ENCODE measurements at regions not wholly inside any gene's neighbourhood (a gene's known extent, or its start where the extent isn't known, plus 50 kb on each side); places are given as distances from the start of the nearest gene placed in this dataset.

DNA sequence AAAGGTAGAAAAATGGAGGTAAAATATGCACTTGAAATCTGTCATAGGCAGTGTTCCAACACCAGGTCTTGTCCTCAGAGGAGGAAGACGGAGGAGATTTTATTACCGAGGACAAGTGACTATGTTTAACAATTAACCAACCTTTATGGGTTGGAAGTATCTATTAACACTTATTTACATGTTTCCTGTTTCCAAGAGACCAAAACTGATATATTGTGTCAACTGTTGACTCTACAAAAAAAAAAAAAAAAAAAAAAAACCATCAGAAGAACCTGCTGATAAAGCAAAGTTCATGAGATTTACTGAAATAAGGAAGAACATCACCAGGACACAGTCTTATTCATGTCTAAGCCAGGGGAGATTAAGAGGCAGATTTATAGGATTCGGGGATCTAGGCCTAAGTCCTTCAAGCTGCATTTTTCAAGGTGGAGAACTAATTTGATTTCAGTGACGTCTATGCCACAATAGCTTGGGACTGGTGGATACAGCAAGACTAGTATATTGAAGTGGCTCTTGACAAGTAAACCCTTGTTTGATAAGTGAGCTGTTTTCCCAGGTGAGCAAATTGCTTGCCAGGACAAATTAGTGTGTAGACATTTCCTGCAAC lies 126.6 kb upstream of the NAA20 start:
- DNase-seq (ENCODE audit: low read depth, low spot score): no peak
- CTCF ChIA-PET: interaction anchor here (1.0 kb wide), 2 partner anchors 42 to 105 kb away, joined by 3 read pairs; no protein-coding TSS in a partner anchor
- H3K4me3 ChIP-seq (ENCODE audit: low read depth, low read length): no peak overlapping the region
- POLR2A ChIA-PET: interaction anchor here (1.2 kb wide), 1 partner anchor 84 kb away, joined by 5 read pairs; no protein-coding TSS in a partner anchor
- TF ChIP-seq, protein P1, sequence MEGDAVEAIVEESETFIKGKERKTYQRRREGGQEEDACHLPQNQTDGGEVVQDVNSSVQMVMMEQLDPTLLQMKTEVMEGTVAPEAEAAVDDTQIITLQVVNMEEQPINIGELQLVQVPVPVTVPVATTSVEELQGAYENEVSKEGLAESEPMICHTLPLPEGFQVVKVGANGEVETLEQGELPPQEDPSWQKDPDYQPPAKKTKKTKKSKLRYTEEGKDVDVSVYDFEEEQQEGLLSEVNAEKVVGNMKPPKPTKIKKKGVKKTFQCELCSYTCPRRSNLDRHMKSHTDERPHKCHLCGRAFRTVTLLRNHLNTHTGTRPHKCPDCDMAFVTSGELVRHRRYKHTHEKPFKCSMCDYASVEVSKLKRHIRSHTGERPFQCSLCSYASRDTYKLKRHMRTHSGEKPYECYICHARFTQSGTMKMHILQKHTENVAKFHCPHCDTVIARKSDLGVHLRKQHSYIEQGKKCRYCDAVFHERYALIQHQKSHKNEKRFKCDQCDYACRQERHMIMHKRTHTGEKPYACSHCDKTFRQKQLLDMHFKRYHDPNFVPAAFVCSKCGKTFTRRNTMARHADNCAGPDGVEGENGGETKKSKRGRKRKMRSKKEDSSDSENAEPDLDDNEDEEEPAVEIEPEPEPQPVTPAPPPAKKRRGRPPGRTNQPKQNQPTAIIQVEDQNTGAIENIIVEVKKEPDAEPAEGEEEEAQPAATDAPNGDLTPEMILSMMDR (IDR thresholded peaks at IDR 0.05; ENCODE audit: insufficient read depth, low read length, missing control alignments): no peak

DNA sequence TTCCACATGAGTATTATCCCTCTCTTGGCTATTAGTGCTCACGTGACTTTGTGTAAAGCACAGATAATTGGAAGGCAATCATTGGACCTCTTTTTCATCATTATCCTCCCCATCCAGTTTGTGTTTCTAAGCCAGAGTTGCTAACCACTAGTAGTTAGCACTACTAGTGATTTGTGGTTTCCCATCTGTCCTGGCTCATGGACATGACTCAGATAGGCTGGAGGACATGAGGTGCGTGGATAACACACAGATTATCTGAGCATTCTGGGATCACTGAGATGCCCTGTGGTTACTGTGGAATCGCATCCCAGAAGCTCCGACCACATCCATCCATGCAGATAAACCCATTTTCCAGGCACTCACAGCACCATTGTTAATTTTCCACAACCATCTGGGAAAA lies 123.8 kb upstream of the NAA20 start:
- CTCF ChIA-PET: interaction anchor here (1.6 kb wide), 1 partner anchor 124 kb away, joined by 3 read pairs; the partner anchor contains the start of gene NAA20
- TF ChIP-seq, protein P1 (IDR thresholded peaks at IDR 0.05; ENCODE audit: insufficient read depth, low read length, missing control alignments): no peak
- DNase-seq (ENCODE audit: low read depth, low spot score): no peak
- POLR2A ChIA-PET: no interaction called here
- H3K4me3 ChIP-seq (ENCODE audit: low read depth, low read length): no peak overlapping the region

DNA sequence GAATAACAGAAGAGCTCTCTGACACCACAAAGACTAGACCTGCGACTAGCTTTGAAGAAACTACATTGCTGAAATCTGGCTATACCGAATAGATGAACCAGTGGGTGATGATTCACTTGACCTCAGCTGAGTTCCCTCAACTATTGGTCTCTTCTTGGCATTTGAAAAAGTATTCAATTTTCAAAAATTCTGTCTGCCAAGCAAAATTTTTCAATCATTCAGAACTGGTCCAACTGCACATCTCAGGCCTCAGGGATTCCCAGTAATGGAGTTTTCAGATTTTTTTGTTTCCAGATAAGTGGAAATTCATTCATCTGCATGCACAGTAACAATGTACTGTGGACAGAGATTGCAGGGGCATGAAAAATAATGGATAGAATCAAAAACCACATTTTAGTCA lies 121.4 kb upstream of the NAA20 start:
- DNase-seq (ENCODE audit: low read depth, low spot score): no peak
- TF ChIP-seq, protein P1 (IDR thresholded peaks at IDR 0.05; ENCODE audit: insufficient read depth, low read length, missing control alignments): no peak
- H3K4me3 ChIP-seq (ENCODE audit: low read depth, low read length): no peak overlapping the region
- POLR2A ChIA-PET: no interaction called here
- CTCF ChIA-PET: no interaction called here

DNA sequence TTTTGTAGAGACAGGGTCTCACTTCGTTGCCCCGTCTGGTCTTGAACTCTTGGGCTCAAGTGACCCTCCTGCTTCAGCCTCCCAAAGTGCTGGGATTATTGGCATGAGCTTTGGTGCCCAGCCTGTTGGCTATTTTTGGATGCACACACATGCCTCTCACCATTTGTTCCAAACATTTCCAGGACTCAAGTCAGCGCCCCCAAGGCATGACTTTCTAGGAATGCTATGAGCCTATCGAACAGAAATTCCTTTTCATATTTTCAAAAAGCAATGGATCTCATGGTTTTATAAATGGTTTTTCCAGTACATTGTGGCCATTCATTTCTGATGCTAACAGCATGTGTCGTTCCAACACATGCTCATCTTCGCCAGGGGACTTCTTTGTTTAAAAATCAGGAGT lies 119.3 kb upstream of the NAA20 start:
- ChIA-PET POLR2A (no interaction called here), CTCF (interaction anchor here (0.9 kb wide), 1 partner anchor 18 kb away, joined by 5 read pairs; no protein-coding TSS in a partner anchor)
- no peak for DNase-seq (ENCODE audit: low read depth, low spot score)
- no peak overlapping the region for H3K4me3 ChIP-seq (ENCODE audit: low read depth, low read length)
- TF ChIP-seq, protein P1 (IDR thresholded peaks at IDR 0.05; ENCODE audit: insufficient read depth, low read length, missing control alignments): no peak

DNA sequence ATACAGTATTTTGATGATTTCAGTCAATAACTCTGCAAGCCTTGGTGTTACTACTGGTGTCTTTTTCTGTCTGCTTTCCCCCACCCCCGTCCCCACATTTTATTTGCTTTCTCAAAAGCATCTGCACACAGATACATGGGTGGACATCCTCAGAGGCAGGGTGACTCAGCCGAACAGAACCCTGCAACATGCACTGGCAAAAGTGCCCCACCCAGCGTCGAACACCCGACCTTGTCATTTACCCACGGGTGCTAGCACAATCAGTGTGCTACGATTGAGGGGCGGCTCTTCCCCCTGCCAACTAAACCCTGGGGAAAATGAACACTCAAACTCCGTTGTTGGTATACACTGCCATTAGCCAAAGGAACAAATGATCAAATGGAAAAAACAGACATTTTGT lies 115.9 kb upstream of the NAA20 start:
- ChIA-PET CTCF (interaction anchor here (1.3 kb wide), 1 partner anchor 115 kb away, joined by 3 read pairs; no protein-coding TSS in a partner anchor), POLR2A (interaction anchor here (0.7 kb wide), 1 partner anchor 12 kb away, joined by 4 read pairs; no protein-coding TSS in a partner anchor)

DNA sequence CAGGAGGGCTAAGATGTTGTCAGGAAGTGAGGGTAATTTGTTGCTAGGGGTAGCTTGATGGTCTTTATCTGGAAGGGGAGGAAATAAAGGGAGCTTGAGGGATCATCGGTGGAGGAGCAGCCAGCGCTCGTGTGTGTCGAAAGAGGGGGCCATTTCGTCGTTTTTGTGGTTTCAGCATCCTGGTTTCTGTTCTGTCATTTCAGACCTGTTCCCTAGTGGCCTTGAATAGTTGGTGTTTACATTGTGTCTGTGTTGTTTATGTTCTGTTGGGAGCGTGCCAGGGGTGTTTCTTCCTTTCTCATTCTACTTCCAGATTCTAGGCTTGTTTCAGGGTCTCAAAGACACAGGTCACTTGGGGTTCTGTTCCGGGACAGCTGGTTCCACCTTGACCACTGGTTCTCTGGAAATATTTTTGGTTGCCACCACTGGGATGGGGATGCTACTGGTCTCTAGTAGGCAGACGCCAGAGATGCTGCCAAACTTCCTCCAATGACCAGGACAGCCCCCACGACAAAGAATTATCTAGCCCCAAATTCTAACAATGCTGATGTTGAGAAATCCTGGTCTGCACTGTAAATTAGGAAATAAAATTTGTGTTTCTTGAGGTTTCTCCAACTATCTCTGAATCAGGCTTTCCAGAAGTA lies 113.9 kb upstream of the NAA20 start:
- POLR2A ChIA-PET: no interaction called here
- no peak for DNase-seq (ENCODE audit: low read depth, low spot score)
- CTCF ChIA-PET: interaction anchor here (1.6 kb wide), 1 partner anchor 95 kb away, joined by 3 read pairs; no protein-coding TSS in a partner anchor
- TF ChIP-seq, protein P1 (IDR thresholded peaks at IDR 0.05; ENCODE audit: insufficient read depth, low read length, missing control alignments): no peak
- no peak overlapping the region for H3K4me3 ChIP-seq (ENCODE audit: low read depth, low read length)

More for the DNA sequence above, 115.9 kb upstream of the NAA20 start:
- DNase-seq (ENCODE audit: low read depth, low spot score): no peak
- H3K4me3 ChIP-seq (ENCODE audit: low read depth, low read length): no peak overlapping the region
- TF ChIP-seq, protein P1 (IDR thresholded peaks at IDR 0.05; ENCODE audit: insufficient read depth, low read length, missing control alignments): no peak
